HG03159 (cell line): ENCODE measurements at regions not wholly inside any gene's neighbourhood (a gene's known extent, or its start where the extent isn't known, plus 50 kb on each side); places are given as distances from the start of the nearest gene placed in this dataset.
"Not testable (repeated sequence)": the region's sequence is repeated elsewhere in the genome, so short reads cannot be mapped to it uniquely, and the experiment has no call there.

Source experiments
- ATAC-seq: cut with Tn5 transposase; IDR thresholded peaks from one replicate; pipeline ENCODE4 v1.9.1; 2021; ENCODE audit warnings: mild to moderate bottlenecking, moderate library complexity; ENCODE audit not compliant: unreplicated experiment

DNA sequence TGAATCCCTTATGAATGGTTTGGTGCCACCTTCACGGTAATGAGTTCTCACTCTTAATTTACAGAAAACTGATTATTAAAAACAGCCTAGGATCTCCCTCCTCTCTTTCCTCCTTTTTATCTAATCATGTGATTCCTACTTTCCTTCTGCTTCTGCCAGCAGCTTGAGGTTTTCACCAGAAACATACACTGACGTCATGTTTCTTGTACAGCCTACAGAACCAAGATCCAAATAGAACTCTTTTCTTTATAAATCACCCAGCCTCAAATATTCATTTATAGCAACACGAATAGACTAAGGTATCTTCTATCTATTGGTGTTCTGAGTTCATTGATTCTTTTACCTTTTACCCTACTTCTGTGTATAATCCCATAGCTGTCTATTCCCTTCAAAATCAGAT, 388.9 kb upstream of the CDH10 start:
- ATAC-seq, result no peak

DNA sequence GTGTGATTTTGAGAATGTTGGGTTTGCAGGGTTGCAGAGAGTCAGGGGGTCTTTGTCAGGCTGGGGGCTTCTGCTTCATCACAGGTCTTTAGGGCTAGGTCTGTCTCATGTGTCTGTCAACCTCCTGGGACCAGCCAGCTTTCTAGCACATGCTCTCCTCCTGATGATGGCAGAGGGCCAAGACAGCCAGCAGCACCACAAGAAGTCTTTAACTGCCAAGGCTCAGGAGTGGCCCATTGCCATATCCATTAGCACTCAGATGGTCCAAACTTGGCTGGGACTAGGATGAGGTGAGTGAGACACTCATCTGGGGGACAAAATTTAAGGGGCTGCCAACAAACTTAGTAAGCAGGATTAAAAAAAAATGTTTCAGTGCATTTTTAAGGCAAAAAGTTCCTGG, 384.2 kb upstream of the CDH10 start:
- ATAC-seq, result no peak

DNA sequence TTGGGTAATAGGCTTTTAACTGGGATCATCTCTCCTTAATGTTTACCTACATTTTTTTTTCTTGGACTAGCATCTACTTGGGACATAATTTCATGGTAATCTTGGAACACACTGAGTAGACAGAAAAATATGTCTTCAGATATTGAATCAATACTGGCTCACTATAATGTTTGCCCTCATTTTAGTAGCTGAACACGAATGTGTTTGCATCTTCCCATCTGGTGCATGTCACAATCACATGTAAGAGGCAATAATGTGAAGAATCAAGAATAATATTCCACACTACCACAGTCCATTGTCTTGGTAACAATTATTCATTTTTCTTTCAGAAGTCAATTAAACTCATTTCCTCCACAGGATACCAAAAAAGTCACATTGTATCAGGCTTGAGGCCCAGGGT, 382.7 kb upstream of the CDH10 start:
- no peak for ATAC-seq

DNA sequence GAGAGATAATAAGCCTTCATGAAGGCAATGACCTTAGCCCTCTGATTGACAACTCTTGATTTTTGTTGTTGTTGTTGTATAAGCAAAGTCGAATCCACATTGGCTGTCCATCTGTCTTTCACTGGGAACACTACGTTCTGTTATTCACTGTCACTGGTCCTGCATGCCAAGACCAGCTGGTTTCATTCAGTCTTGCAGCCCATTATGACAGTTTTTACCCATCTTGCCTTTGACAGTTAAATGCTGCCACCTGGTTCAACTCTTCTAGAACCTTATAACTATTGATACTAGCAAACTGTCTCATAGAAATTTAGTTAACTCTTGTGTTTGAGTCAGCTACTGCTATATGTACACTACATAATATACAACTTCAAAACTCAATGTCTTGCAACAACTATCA, 382.3 kb upstream of the CDH10 start:
- ATAC-seq, result no peak

DNA sequence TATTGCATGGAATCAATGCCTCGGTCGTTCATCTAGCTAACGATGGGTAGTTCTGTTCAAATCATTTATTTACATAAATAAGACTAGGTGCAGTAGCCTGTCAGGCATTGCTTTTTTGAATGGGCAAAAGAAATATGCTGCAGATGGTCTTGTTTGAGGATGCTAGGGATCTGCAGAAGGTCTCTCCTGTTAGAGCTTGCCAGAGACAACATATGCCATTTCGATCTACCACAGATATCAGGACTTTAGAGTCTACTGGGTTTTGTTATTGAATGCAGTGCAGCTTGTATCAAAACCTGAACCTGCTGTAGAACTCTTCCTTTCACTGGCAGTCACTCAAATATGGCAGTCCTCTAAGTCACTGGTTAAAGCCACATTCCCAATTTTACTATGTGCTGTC, 381.1 kb upstream of the CDH10 start:
- no peak for ATAC-seq

DNA sequence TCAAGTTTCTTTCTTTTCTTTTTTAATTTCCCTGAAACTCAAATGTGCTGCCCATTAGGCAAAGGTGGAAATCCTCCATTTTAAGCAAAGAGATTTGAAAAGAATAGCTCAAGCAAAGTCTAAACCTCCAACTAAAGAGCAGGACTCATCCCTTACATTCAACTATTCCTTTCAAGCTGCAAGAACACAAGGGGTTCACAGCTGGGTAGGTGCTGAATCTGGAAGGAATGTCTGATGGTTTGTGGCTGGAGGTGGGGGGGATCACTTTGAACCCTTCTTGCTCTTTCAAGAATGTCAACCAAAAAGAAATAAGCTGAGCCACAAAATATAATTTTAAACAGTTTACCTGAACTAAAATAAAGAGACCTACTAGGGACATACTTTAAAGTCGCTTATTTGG, 375.7 kb upstream of the CDH10 start:
- ATAC-seq, result no peak

DNA sequence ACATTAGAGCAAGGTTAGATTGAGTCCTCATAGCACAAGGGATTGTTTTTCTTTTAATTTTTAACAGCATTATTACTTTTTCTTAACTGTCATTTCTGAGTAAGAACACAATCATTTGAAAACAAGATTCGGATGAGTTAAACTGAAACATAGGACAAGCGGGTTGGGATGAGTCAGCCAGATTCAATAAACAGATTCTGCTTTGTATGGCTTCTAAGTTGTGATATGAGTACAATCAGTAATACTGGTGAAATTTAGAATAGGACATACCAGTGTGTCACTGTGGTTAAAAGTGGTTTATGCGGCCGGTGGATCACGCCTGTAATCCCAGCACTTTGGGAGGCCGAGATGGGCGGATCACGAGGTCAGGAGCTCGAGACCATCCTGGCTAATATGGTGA, 364.3 kb upstream of the CDH10 start:
- no peak for ATAC-seq

DNA sequence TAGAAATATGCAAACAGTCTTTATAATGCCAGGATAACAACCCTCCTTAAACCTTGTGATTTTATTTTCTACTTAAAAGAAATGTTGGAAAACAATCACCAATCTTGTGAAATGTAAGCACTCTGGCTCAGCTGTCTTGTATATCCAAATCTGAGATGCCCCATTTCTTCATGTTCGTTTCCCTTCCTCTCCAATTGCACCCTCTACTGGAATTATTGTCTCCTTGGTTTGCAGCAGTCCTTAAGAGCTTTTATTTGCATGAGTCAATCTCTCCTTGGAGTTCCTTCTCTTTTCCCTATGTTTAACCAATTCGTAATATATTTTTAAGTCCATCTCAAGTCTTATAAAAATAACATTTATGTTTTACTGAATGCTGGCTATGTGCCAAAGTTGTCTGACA, 362.0 kb upstream of the CDH10 start:
- no peak for ATAC-seq

DNA sequence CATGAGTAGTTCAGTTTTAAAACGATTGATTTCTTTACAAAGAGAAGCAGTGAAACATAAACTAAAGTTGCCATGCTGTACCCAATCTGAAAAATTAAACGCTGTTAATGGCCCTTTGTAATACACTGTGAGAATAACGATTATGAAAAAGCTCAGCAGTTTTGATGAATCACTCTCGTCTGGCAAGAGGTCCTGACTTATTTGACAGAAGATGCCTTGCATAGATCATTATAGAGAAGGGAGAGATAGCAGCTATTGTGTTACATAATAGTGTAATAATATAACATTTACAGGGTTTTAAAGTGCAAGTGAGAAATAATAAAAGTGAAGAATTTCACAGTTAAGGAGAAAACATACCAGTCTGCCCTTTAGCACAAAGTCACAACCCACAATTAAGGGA, 361.5 kb upstream of the CDH10 start:
- no peak for ATAC-seq

DNA sequence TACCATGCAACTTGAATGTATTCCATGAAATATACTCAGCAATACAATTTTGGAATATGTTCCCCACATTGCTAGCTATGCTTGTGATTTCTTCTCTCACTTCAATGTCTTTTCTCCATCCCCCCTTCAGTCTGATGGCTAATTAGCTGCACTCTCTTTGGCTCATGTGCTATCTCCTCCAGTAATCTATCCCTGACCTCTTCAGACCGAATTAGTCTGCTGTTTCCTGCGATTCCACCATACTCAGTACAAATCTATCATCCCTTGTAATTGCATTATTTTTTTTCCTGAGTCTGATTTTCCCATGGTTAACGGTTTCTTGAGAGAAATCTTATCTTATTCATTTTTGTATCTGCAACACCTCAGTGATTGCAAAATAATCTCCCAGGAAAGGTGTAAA, 360.7 kb upstream of the CDH10 start:
- ATAC-seq, result no peak

DNA sequence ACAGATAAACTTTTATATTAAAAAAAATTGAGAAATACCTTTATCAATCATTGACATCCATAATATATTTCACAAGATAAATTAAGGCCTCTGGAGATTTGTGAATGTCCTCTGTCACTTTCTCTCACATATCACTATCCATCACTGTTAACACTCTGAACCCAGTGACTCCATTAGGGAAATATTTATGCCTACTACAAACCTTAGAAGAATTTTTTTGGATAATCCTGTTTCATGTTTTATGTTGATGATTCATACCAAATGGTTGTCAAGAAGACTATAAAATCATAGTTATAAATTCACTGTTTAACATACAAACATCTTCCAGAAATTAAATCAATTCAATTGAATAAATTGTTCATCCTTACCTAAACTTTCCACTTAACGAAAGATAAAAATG, 357.6 kb upstream of the CDH10 start:
- ATAC-seq, result no peak

DNA sequence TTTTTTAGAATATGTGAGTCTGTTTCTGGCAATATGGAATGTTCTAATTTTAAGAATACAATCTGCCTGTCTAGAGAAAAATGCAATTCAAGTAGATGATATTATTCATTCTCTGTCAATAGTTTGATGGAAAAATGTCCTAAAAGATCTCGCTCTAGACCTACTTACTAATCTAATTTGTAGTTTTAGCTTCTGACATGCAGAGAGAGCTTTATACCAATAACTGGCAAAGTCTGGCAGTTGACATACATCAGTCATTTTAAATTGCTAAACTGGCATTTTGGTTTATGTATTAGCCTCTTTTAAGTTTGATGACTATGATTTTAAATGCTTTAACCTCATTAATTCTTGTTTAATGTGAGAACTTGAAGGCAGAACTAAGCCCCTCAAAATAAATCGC, 355.0 kb upstream of the CDH10 start:
- ATAC-seq, result no peak

DNA sequence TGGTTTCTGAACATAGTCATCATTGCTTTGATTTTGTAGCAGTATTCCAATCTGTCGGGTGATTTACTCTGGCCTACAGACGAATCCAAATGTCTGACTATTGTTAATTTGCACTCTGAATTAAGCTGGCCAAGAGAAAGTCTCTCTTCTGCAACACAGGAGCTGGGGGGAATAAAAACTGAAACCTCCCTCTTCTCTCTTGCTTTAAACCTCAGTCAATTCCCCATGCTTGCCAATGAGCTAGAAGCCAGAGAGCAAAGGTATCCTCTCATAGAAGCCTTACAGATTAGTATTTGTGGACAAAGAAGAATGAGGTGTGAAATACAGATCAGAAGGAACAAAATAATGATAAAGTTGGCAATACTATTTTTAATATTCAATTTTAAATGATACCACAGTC, 353.9 kb upstream of the CDH10 start:
- ATAC-seq, result no peak

DNA sequence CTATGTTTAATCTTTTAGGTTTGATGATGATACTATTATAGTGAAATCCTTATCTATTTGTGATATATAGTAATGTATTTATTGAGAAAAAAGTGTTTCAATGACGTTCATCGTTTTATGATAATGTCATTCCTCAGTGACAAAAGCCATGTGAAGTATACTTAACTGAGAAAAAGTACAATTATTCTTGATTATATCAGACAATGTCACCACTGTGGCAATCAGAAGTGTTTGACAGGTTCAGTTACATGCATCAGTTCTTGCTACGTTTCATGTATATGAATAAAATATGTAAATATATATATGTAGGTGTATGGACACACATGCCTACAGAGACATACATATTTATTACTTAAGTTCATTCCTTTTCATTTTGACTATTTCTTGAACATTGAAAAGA, 341.5 kb upstream of the CDH10 start:
- ATAC-seq, result no peak

DNA sequence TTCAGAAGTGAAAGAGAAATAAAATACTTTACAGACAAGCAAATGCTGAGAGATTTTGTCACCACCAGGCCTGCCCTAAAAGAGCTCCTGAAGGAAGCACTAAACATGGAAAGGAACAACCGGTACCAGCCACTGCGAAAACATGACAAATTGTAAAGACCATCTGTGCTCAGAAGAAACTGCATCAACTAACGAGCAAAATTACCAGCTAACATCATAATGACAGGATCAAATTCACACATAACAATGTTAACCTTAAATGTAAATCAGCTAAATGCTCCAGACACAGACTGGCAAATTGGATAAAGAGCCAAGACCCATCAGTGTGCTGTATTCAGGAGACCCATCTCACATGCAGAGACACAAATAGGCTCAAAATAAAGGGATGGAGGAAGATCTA, 333.8 kb upstream of the CDH10 start:
- ATAC-seq, result not testable (repeated sequence)

DNA sequence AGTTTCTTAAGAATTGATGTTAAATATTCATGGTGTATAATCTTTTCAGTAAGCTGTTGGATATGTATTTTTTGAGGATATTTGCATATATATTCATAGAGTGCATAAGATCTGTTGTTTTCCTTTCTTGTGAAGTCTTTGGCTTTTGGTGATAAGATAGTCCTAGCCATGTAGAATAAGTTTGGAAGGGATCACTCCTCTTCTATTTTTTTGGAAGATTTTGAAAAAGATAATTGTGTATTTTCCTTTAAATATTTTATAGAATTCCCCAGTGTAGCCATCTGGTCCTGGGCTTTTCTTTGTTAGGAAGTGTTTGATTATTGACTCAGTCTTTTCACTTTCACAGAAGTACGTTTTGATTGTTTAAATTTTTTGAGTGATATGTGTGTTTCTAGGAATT, 318.8 kb upstream of the CDH10 start:
- no peak for ATAC-seq

DNA sequence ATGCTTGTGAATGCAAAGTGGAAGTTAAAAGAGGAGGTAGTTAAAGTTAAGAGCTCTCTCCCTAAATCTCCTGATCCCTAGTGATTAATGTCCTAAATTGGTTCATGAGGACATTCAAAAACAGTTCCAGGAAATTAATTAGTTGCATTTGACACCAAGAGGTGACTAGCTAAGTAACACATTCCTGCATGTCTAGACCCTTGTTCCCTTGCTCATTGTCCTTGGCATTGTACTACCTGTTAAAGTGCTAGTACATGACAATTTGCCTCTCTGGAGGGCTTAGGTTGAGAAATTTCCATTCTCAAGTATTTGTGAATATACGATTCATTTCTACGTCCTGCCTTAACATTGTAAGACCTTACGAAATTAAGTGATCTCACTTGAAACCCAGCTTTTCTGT, 278.6 kb upstream of the CDH10 start:
- no peak for ATAC-seq

DNA sequence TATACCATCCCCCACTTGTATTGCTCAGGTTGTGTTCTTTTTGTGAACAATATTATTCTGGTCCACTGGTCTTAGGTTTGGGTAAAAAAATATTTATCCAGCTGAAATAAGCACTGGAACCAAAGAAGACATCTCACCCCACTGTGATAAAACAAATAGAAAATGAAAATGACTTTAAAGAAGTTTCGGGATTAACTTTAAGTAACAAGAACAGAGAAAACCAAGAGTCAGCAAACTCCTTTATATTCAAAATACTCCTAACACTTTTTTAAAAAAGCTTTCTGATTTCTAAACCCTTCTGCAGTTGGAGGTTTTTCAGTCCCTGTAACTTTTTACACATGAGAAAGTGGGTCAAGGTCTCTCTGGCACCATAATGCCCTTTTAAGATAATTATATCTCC, 273.9 kb upstream of the CDH10 start:
- ATAC-seq, result no peak

DNA sequence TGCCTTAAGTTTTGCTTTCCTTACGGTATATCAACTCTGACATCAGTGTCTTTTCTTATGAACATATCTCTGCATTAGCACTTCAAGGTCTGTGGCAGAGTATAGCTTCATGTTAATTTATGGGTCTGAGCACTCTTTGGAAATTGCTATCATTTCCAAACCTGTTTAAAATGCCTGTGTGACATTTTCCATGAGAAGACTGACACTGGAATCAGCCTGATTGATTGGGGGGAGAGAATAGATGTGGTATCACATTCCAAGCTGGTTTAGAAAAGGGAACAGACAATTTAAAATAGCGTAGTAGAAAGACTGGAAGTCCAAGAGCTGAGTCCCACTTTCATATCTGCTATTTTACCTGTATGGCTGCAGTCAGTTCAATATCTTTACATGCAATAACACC, 272.1 kb upstream of the CDH10 start:
- ATAC-seq, result no peak

DNA sequence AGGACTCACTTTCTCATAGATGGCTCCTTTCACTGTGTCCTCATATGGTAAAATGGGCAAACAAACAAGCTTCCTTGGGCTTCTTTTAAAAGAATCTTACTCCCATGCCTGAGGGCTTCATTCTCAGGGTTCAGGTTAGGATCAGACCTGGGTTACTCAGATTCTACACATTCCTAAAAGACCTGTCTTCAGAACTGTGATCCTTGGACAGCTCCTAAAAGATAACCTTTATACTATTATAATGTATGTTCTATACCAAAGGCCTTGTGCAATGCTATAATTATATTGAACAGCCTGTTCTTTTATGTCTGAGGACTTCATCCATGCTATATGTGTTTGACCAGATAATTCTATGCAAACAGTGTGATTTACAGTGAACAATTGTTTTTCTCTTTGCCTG, 264.4 kb upstream of the CDH10 start:
- ATAC-seq, result no peak

DNA sequence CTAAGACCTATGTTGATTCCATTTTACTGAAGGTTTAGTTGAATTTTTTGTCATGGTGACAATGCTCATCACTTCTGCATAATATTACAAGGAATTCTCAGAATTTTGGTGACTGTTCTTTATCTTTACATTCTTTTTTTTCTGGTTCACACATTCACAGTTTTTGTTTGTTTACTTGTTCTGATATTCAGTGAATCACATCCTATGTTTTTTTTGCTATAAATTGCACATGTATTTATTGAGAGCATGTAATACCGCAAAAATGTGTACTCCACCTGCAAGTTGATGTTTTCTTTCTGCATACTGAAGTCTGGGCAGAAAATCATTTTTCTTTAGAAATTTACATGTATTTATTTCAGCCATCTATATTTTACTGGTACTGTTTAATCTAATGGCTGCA, 261.9 kb upstream of the CDH10 start:
- no peak for ATAC-seq

DNA sequence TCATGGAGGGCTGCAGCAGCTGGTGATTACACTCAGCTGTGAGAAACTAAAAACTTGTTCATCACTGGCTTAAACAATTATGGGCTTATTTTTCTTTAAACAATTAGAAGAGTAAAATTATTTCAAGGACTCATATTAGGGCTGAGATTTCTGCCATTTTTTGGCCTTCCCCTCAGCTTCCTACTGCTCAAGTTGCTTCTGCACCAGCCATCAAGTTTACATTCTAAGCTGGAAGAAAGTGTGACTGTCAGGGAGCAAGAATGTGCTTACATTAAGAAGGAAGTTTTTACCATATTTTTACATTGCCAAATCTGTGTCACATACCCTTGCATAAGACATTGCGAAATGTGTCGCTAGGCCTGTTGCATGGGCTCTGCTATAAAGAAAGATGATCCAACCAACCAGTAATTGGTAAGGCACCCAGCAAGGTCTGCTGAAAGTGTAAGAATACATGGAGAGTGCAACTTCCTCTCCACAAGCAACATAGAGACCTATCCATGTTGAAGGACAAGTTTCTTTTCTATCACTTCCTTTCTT, 260.3 kb upstream of the CDH10 start:
- no peak for ATAC-seq

DNA sequence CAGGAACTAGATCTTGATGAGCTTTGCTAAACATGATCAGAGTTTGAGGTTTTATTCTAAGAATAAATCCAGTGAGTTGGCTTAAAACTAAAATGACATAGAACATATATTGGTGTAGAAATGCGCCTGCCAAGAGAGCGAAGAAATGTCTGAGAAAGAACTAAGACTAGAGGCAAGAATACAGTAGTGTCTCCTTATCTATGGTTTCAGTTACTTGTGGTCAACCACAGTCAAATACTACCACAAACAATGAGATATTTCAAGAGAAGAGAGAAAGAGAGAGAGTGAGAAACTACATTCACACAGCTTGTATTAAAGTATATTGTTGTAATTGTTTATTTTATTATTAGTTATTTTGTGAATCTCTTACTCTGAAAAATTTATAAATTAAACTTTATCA, 254.4 kb upstream of the CDH10 start:
- no peak for ATAC-seq

DNA sequence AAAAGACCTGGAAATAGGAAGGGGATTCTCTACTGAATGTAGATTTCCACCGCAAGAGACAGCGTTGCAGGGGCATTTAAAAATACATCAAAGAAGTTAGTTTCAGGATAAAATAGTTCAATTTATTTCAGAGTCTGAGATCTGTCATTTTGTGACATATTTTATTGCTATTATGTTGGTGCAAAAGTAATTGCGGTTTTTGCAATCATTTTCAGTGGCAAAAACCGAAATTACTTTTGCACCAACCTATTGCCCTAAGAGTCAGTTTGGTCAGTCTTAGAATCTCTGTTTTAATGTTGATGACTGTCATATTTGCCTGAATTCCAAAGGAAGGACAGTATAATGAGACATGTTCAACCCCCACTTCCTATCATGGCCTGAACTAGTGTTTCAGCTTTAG, 219.5 kb upstream of the CDH10 start:
- no peak for ATAC-seq
